AG04450 (cell line): ENCODE measurements at regions not wholly inside any gene's neighbourhood (a gene's known extent, or its start where the extent isn't known, plus 50 kb on each side); places are given as distances from the start of the nearest gene placed in this dataset.

ENCODE experiments used
- CTCF ChIA-PET: fragments of 300-600, 350-600 bp; formaldehyde crosslinking; extraction: SDS; loops from one replicate; lab custom pipeline; 2022; ENCODE audit warnings: antibody characterized with exemption, inconsistent platforms; lab: Charles Lee
- POLR2A ChIA-PET: fragments of 350-600 bp; formaldehyde crosslinking; extraction: SDS; loops from one replicate; lab custom pipeline; 2021; ENCODE audit warnings: antibody characterized with exemption, inconsistent platforms; lab: Yijun Ruan, JAX
- DNase-seq: peaks from one replicate; pipeline ENCODE4 v3.0.0-alpha.2; 2011; ENCODE audit warnings: low read depth, low spot score
- H3K27ac ChIP-seq: one replicate; pipeline ENCODE4 v1.5.1; 2012; ENCODE audit warnings: low read depth, low read length, control low read depth
- H3K27me3 ChIP-seq: one replicate; pipeline ENCODE4 v1.6.0; 2012; ENCODE audit warnings: low read length; ENCODE audit not compliant: control insufficient read depth, insufficient read depth
- H3K4me3 ChIP-seq: 2 replicates; pipeline ENCODE4 v1.5.1; 2011; ENCODE audit warnings: mild to moderate bottlenecking, low read depth, low read length, control low read depth
- H3K9me3 ChIP-seq: 2 replicates; pipeline ENCODE4 v1.5.1; 2012; ENCODE audit warnings: low read length; ENCODE audit not compliant: control insufficient read depth, insufficient read depth
- CTCF ChIP-seq: IDR thresholded peaks from 2 replicates; pipeline ENCODE4 v1.5.1; 2011; ENCODE audit warnings: low read depth, low read length, control low read depth, inconsistent platforms

- Histone ChIP-seq H3K27me3 (no peaks in the 10 kb centered on the region), H3K9me3 (peaks cover 3% of the 10 kb centered on the region; the same call in 1 of the 2 replicates), H3K27ac (no peak overlapping the region), H3K4me3 (no peak overlapping the region)
- TF ChIP-seq CTCF, result no peak
- CTCF ChIA-PET, result interaction anchor here (0.7 to 2.6 kb wide), 2 partner anchors 67 to 245 kb away, joined by 4 to 20 read pairs; no protein-coding TSS in a partner anchor
- no peak for DNase-seq
- POLR2A ChIA-PET, result no interaction called here
Measured at GRCh38 chr17:12478311-12478710, 187.4 kb upstream of the MYOCD start.

GRCh38 chr17:12485361-12485906 lies 180.3 kb upstream of the MYOCD start:
- POLR2A ChIA-PET, result no interaction called here
- TF ChIP-seq CTCF, result no peak
- CTCF ChIA-PET, result no interaction called here

GRCh38 chr17:12489325-12489724 lies 176.4 kb upstream of the MYOCD start:
- POLR2A ChIA-PET, result no interaction called here

More at GRCh38 chr17:12485361-12485906, 180.3 kb upstream of the MYOCD start:
- H3K9me3 ChIP-seq, result no peaks in the 10 kb centered on the region
- no peak overlapping the region for H3K27ac ChIP-seq
- H3K27me3 ChIP-seq, result no peaks in the 10 kb centered on the region
- H3K4me3 ChIP-seq, result no peak overlapping the region
- DNase-seq, result no peak

GRCh38 chr17:12492450-12492849 lies 173.2 kb upstream of the MYOCD start:
- ChIA-PET CTCF (no interaction called here), POLR2A (no interaction called here)
- no peak for TF ChIP-seq CTCF
- peak; percentile 60 for DNase-seq
- Histone ChIP-seq H3K27ac (no peak overlapping the region), H3K4me3 (no peak overlapping the region), H3K9me3 (no peaks in the 10 kb centered on the region), H3K27me3 (no peaks in the 10 kb centered on the region)

More at GRCh38 chr17:12489325-12489724, 176.4 kb upstream of the MYOCD start:
- no peak for DNase-seq
- Histone ChIP-seq H3K27me3 (no peaks in the 10 kb centered on the region), H3K27ac (no peak overlapping the region), H3K4me3 (no peak overlapping the region), H3K9me3 (no peaks in the 10 kb centered on the region)
- CTCF ChIA-PET, result interaction anchor here (3.0 kb wide), 1 partner anchor 56 kb away, joined by 8 read pairs; no protein-coding TSS in a partner anchor
- no peak for TF ChIP-seq CTCF

DNA sequence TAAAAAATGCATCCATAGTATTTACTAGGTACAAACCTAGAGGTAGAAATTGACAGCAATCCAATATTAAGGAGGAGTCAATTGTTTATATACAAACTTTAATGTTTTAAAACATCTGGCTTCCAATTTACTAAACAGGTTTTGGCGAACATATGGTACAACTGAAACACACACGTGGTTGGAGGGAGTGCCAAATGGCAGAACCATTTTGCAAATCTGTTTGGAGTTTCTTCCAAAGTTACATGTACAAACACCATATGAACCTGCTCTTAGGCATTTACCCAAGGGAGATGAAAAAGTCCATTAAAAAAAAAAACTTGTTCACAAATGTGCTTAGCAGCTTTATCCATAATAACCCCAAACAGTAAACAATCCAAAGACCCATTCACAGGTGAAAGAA lies 159.8 kb upstream of the MYOCD start:
- no peaks in the 10 kb centered on the region for H3K9me3 ChIP-seq
- TF ChIP-seq CTCF, result no peak
- H3K27me3 ChIP-seq, result no peaks in the 10 kb centered on the region
- ChIA-PET CTCF (interaction anchor here (0.6 to 1.1 kb wide), 2 partner anchors 16 to 40 kb away, joined by 3 read pairs; no protein-coding TSS in a partner anchor), POLR2A (no interaction called here)
- H3K27ac ChIP-seq, result no peak overlapping the region
- no peak for DNase-seq
- H3K4me3 ChIP-seq, result no peak overlapping the region
